K562 (cell line): ENCODE measurements at regions not wholly inside any gene's neighbourhood (a gene's known extent, or its start where the extent isn't known, plus 50 kb on each side); places are given as distances from the start of the nearest gene placed in this dataset.

Source experiments
- ATAC-seq: fragments of 200-7000 bp; cut with Tn5 transposase; 3 replicates; pipeline ENCODE4 v1.9.1; 2020; ENCODE audit warnings: moderate library complexity
- BruUV-seq: library from RNA; stranded (reverse); fragments of 400-500 nt; replicated peaks from 2 replicates; lab custom pipeline; 2021; lab: Mats Ljungman, UMichigan
- CTCF ChIA-PET: fragments of 300-600 bp; formaldehyde crosslinking; extraction: SDS; loops from one replicate; lab custom pipeline; 2021; ENCODE audit warnings: low intra/inter-chr PET ratio; lab: Yijun Ruan, JAX
- POLR2A ChIA-PET: fragments of 300-600, 350-650 bp; sonication (Branson Sonifier 250); formaldehyde crosslinking; extraction: SDS; loops from one replicate; lab custom pipeline; 2021; ENCODE audit warnings: antibody characterized with exemption, inconsistent platforms; lab: Yijun Ruan, JAX
- DNase-seq, 4 experiments: peaks; one replicate each; pipeline versions ENCODE4 v3.0.0 to v3.0.0-alpha.2; 2011 to 2018; ENCODE audit warnings: low spot score in 3 of 4, mixed read lengths in 3 of 4; ENCODE audit errors: extremely low read depth in 1 of 4
- FAIRE-seq: peaks from 2 replicates; lab custom pipeline; 2011; peaks lifted over from hg19 to GRCh38; lab: Jason Lieb, UNC
- H2AFZ ChIP-seq: 2 replicates; pipeline ENCODE4 v1.6.0; 2011; ENCODE audit warnings: low read depth, low read length, control low read depth, inconsistent platforms
- H3K27ac ChIP-seq: fragments of 200-600 bp; 3 replicates; pipeline ENCODE4 v1.8.0; 2011; ENCODE audit warnings: low read depth, mild to moderate bottlenecking, control low read depth, inconsistent platforms, low read length, moderate library complexity, mixed read lengths; ENCODE audit errors: extremely low read depth
- H3K27me3 ChIP-seq, 2 experiments: fragments of 300-600 bp in 1 of 2; 2 replicates in 1 of 2; 3 replicates in 1 of 2; pipeline versions ENCODE4 v1.6.0 to v1.8.0; 2011; ENCODE audit warnings: inconsistent platforms in 2 of 2, low read length in 2 of 2, mild to moderate bottlenecking in 1 of 2, mixed read lengths in 1 of 2, moderate library complexity in 1 of 2; ENCODE audit not compliant: control insufficient read depth in 2 of 2, insufficient read depth in 2 of 2
- H3K36me3 ChIP-seq: fragments of 300-600 bp; 3 replicates; pipeline ENCODE4 v1.8.0; 2011; ENCODE audit warnings: mild to moderate bottlenecking, low read length, inconsistent platforms; ENCODE audit not compliant: control insufficient read depth, insufficient read depth
- H3K4me1 ChIP-seq, 2 experiments: fragments of 200-600 bp in 1 of 2; replicated peaks in 1 of 2; 2 replicates in 1 of 2; 3 replicates in 1 of 2; pipeline versions ENCODE4 v1.5.1 to v1.8.0; 2011; ENCODE audit warnings: inconsistent platforms in 2 of 2, low read length in 2 of 2, mild to moderate bottlenecking in 1 of 2, mixed read lengths in 1 of 2, moderate library complexity in 1 of 2; ENCODE audit not compliant: control insufficient read depth in 2 of 2, insufficient read depth in 2 of 2
- H3K4me2 ChIP-seq: 2 replicates; pipeline ENCODE4 v1.6.1; 2011; ENCODE audit warnings: low read length, control low read depth, inconsistent platforms, mixed read lengths; ENCODE audit not compliant: insufficient read depth
- H3K4me3 ChIP-seq: fragments of 200-600 bp; sonication (generic), shearing (Covaris generic); 2 replicates; pipeline ENCODE4 v1.5.1; 2016; ENCODE audit warnings: control low read depth, inconsistent platforms
- H3K79me2 ChIP-seq: fragments of 200-600 bp; 3 replicates; pipeline ENCODE4 v1.8.0; 2011; ENCODE audit warnings: low read length, inconsistent platforms; ENCODE audit not compliant: control insufficient read depth, insufficient read depth
- H3K9ac ChIP-seq, 2 experiments: 2 replicates each; pipeline versions ENCODE4 v1.6.0 to v1.6.1; 2011; ENCODE audit warnings: low read depth in 2 of 2, low read length in 2 of 2, control low read depth in 1 of 2, inconsistent platforms in 1 of 2, mild to moderate bottlenecking in 1 of 2, mixed read lengths in 1 of 2; ENCODE audit not compliant: insufficient read depth in 1 of 2
- H3K9me1 ChIP-seq: one replicate; pipeline ENCODE4 v1.6.0; 2011; ENCODE audit warnings: inconsistent platforms, mild to moderate bottlenecking, low read length, moderate library complexity; ENCODE audit not compliant: control insufficient read depth, insufficient read depth
- H3K9me3 ChIP-seq: replicated peaks from 2 replicates; pipeline ENCODE4 v1.5.1; 2011; ENCODE audit warnings: low read depth, low read length, inconsistent platforms; ENCODE audit not compliant: control insufficient read depth, insufficient read depth
- H4K20me1 ChIP-seq: replicated peaks from 2 replicates; pipeline ENCODE4 v1.6.1; 2011; ENCODE audit warnings: low read length, inconsistent platforms, mixed read lengths; ENCODE audit not compliant: control insufficient read depth, insufficient read depth
- BDP1 ChIP-seq: IDR thresholded peaks from 3 replicates; pipeline ENCODE4 v1.6.1; 2011; ENCODE audit not compliant: insufficient read length, insufficient read depth
- CBFA2T2 ChIP-seq: fragments of 450-650 bp; conservative IDR thresholded peaks from 2 replicates; pipeline ENCODE4 v1.6.1; 2017; ENCODE audit warnings: mild to moderate bottlenecking
- CHAMP1 ChIP-seq: fragments of 450-650 bp; IDR thresholded peaks from 2 replicates; pipeline ENCODE4 v1.6.1; 2016; ENCODE audit warnings: mild to moderate bottlenecking
- ETV5 ChIP-seq: sonication (generic); formaldehyde crosslinking; IDR thresholded peaks from 2 replicates; pipeline ENCODE4 v1.4.0; 2020; ENCODE audit warnings: low read depth, mild to moderate bottlenecking, missing genetic modification reagents
- FOS ChIP-seq: IDR thresholded peaks from 3 replicates; pipeline ENCODE4 v1.6.1; 2011; ENCODE audit not compliant: insufficient read length; ENCODE audit errors: extremely low read depth
- FOXA3 ChIP-seq, 2 experiments: fragments of 450-650 bp in 1 of 2; sonication (generic) in 1 of 2; formaldehyde crosslinking; IDR thresholded peaks in 1 of 2; conservative IDR thresholded peaks in 1 of 2; 2 replicates each; pipeline versions ENCODE4 v1.4.0 to v1.8.0; 2020 to 2022; ENCODE audit warnings: mild to moderate bottlenecking in 2 of 2, missing genetic modification reagents in 1 of 2
- POU5F1 ChIP-seq: fragments of 150-350 bp; IDR thresholded peaks from 2 replicates; pipeline ENCODE4 v1.6.1; 2014; ENCODE audit warnings: borderline replicate concordance, low read length, low read depth, mild to moderate bottlenecking; ENCODE audit not compliant: partially characterized antibody
- SAFB ChIP-seq: fragments of 200-400 bp; formaldehyde crosslinking; IDR thresholded peaks from 2 replicates; pipeline ENCODE4 v1.6.1; 2017; ENCODE audit warnings: low read depth, low read length, borderline replicate concordance
- SPI1 ChIP-seq: IDR thresholded peaks from 2 replicates; pipeline ENCODE4 v1.6.1; 2011; ENCODE audit warnings: low read depth, low read length, control low read depth, borderline replicate concordance
- SREBF2 ChIP-seq: sonication (generic); formaldehyde crosslinking; IDR thresholded peaks from 2 replicates; pipeline ENCODE4 v1.4.0; 2020; ENCODE audit warnings: mild to moderate bottlenecking, missing genetic modification reagents
- SRSF1 ChIP-seq: fragments of 200-400 bp; formaldehyde crosslinking; IDR thresholded peaks from 2 replicates; pipeline ENCODE4 v1.6.1; 2017; ENCODE audit warnings: mild to moderate bottlenecking, low read depth, low read length, moderate library complexity
- SRSF3 ChIP-seq: fragments of 200-400 bp; formaldehyde crosslinking; IDR thresholded peaks from 2 replicates; pipeline ENCODE4 v1.6.1; 2016; ENCODE audit warnings: mild to moderate bottlenecking, low read length, moderate library complexity; ENCODE audit not compliant: insufficient read depth
- TFAP4 ChIP-seq: sonication (generic); formaldehyde crosslinking; IDR thresholded peaks from 2 replicates; pipeline ENCODE4 v1.8.0; 2022; ENCODE audit warnings: missing genetic modification reagents, mild to moderate bottlenecking, moderate library complexity, borderline replicate concordance
- ZBTB5 ChIP-seq: fragments of 450-650 bp; IDR thresholded peaks from 2 replicates; pipeline ENCODE4 v1.6.1; 2017; ENCODE audit warnings: antibody characterized with exemption
- ZNF146 ChIP-seq: IDR thresholded peaks from one replicate; pipeline ENCODE4 v1.6.1; 2018; ENCODE audit warnings: missing compliant biosample characterization; ENCODE audit not compliant: unreplicated experiment
- ZNF175 ChIP-seq: fragments of 200-800 bp; sonication (Bioruptor generic); IDR thresholded peaks from 2 replicates; pipeline ENCODE4 v1.6.1; 2016; ENCODE audit warnings: low read depth, mild to moderate bottlenecking, missing genetic modification characterization, missing compliant biosample characterization
- ZNF253 ChIP-seq: fragments of 250-450 bp; sonication (Bioruptor Pico); conservative IDR thresholded peaks from 2 replicates; pipeline ENCODE4 v1.6.1; 2021; ENCODE audit warnings: mild to moderate bottlenecking
- ZNF668 ChIP-seq: fragments of 250-450 bp; sonication (Bioruptor Pico); IDR thresholded peaks from 2 replicates; pipeline ENCODE4 v1.8.0; 2022; ENCODE audit warnings: mild to moderate bottlenecking, inconsistent platforms
- WGBS: fragments of 100-300 bp; shearing (Covaris generic); methylation state at CpG from one replicate; pipeline ENCODE4 v1.1.6; 2016; ENCODE audit warnings: low coverage, mixed read lengths; ENCODE audit not compliant: insufficient coverage; ENCODE audit errors: missing lambda C conversion rate; 5-methylcytosine and 5-hydroxymethylcytosine counted together
- in situ Hi-C: fragments of 300-500 bp; cut with MboI; formaldehyde crosslinking; loops from 4 replicates; pipeline ENCODE4 v1.15.0; 2018; ENCODE audit warnings: inconsistent platforms, mixed read lengths
- intact Hi-C: fragments of 100-400 bp; cut with micrococcal nuclease; formaldehyde crosslinking; loops from 2 replicates; pipeline ENCODE4 v1.14.2; 2022

- DNase-seq (no peak), FAIRE-seq (no peak), ATAC-seq (no peak; the same call in 2 of the 3 replicates)
- Histone ChIP-seq H3K9me1 (no peaks in the 10 kb centered on the region), H3K27me3 (no peaks in the 10 kb centered on the region), H3K4me3 (no peak overlapping the region), H3K9me3 (no peaks in the 10 kb centered on the region), H3K4me1 (peaks cover 0 to 4% of the 10 kb centered on the region in 2 experiments; a peak in 2 of 5 replicates), H3K27ac (no peak overlapping the region), H3K4me2 (no peak overlapping the region), H3K79me2 (no peaks in the 10 kb centered on the region), H3K9ac (no peak overlapping the region; a peak in 1 of 4 replicates), H4K20me1 (no peaks in the 10 kb centered on the region), H3K36me3 (no peaks in the 10 kb centered on the region), H2AFZ (no peak overlapping the region)
- in situ Hi-C loops (no loop called here), intact Hi-C loops (no loop called here)
- ChIA-PET POLR2A (no interaction called here), CTCF (no interaction called here)
- 23% methylated on average over 3 of the region's 3 CpGs for WGBS
- BruUV-seq: no TSS peak
- TF ChIP-seq FOXA3 (CRISPR knock-in tag; conservative IDR thresholded peaks at IDR 0.05 in 1 of 2, IDR thresholded peaks at IDR 0.05 in 1 of 2) (no peak), ZNF668 (CRISPR knock-in tag) (no peak), SPI1 (no peak), FOS (no peak), ZNF175 (CRISPR knock-in tag) (no peak), SRSF3 (no peak), SAFB (no peak), POU5F1 (no peak), ZBTB5 (no peak), SREBF2 (CRISPR knock-in tag) (no peak), CBFA2T2 (no peak), TFAP4 (CRISPR knock-in tag) (no peak), ETV5 (CRISPR knock-in tag) (no peak), CHAMP1 (no peak), SRSF1 (no peak), ZNF146 (CRISPR knock-in tag) (no peak), BDP1 (no peak), ZNF253 (CRISPR knock-in tag) (no peak)
These were observed 71.2 kb upstream of the SLC38A2 start for GRCh38 chr12:46443594-46444263.
